ENCODE measurements at regions not wholly inside any gene's neighbourhood (a gene's known extent, or its start where the extent isn't known, plus 50 kb on each side); places are given as distances from the start of the nearest gene placed in this dataset.

DNA sequence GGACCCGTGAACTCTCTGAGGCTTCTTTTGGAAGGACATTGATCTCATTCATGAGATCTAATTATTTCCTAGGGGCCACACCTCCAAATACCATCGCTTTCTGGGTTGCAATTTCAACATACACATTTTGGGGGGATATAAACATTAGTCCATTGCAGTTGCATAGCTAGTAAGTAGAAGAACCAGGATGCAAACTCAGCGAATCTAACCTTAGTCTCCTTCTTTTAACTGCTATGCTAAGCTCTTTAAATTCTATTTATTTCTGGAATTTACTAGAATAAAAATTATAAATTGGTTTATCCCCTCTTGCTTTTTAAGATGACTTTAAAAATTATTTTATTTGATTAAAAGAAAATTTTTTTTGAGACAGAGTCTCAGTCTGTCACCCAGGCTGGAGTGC, 232.5 kb upstream of the EEF2KMT start:
- TF ChIP-seq, protein P1, sequence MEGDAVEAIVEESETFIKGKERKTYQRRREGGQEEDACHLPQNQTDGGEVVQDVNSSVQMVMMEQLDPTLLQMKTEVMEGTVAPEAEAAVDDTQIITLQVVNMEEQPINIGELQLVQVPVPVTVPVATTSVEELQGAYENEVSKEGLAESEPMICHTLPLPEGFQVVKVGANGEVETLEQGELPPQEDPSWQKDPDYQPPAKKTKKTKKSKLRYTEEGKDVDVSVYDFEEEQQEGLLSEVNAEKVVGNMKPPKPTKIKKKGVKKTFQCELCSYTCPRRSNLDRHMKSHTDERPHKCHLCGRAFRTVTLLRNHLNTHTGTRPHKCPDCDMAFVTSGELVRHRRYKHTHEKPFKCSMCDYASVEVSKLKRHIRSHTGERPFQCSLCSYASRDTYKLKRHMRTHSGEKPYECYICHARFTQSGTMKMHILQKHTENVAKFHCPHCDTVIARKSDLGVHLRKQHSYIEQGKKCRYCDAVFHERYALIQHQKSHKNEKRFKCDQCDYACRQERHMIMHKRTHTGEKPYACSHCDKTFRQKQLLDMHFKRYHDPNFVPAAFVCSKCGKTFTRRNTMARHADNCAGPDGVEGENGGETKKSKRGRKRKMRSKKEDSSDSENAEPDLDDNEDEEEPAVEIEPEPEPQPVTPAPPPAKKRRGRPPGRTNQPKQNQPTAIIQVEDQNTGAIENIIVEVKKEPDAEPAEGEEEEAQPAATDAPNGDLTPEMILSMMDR (IDR thresholded peaks at IDR 0.05; ENCODE audit: low read depth, low read length, poor library complexity, severe bottlenecking): no peak
- no peak for TF ChIP-seq EZH2phosphoT487 (IDR thresholded peaks at IDR 0.05; ENCODE audit: borderline replicate concordance, low read length)
